Immature natural killer cell (primary cell): ENCODE measurements at regions not wholly inside any gene's neighbourhood (a gene's known extent, or its start where the extent isn't known, plus 50 kb on each side); places are given as distances from the start of the nearest gene placed in this dataset.
A peak's percentile ranks its signal among the peaks of the same experiment; 100 is the strongest.
"Not testable (repeated sequence)": the region's sequence is repeated elsewhere in the genome, so short reads cannot be mapped to it uniquely, and the experiment has no call there.

Source experiments
- DNase-seq, 3 donors: peaks; one replicate each; pipeline ENCODE4 v3.0.0; 2022; ENCODE audit warnings: mixed read lengths in 1 of 3
- H3K27ac Mint-ChIP-seq, 6 donors: one replicate each; pipeline ENCODE4 v1.8.0; 2020; ENCODE audit warnings: mixed read lengths in 6 of 6, mild to moderate bottlenecking in 5 of 6, inconsistent platforms in 4 of 6, moderate library complexity in 3 of 6
- H3K27me3 Mint-ChIP-seq, 3 donors: one replicate each; pipeline ENCODE4 v1.8.0; 2020 to 2021; ENCODE audit warnings: low read depth in 3 of 3, mild to moderate bottlenecking in 3 of 3, mixed read lengths in 3 of 3, moderate library complexity in 3 of 3, inconsistent platforms in 1 of 3
- H3K36me3 Mint-ChIP-seq, 3 donors: one replicate each; pipeline ENCODE4 v1.8.0; 2020; ENCODE audit warnings: mixed read lengths in 3 of 3, inconsistent platforms in 2 of 3, mild to moderate bottlenecking in 2 of 3
- H3K4me1 Mint-ChIP-seq, 2 donors: one replicate each; pipeline ENCODE4 v1.8.0; 2020; ENCODE audit warnings: inconsistent platforms in 2 of 2, mild to moderate bottlenecking in 2 of 2, mixed read lengths in 2 of 2, moderate library complexity in 1 of 2
- H3K4me3 Mint-ChIP-seq, 5 donors: one replicate each; pipeline ENCODE4 v1.8.0; 2020; ENCODE audit warnings: mild to moderate bottlenecking in 5 of 5, mixed read lengths in 5 of 5, inconsistent platforms in 3 of 5, moderate library complexity in 3 of 5
- H3K9me3 Mint-ChIP-seq, 6 donors: one replicate each; pipeline ENCODE4 v1.8.0; 2020; ENCODE audit warnings: mild to moderate bottlenecking in 6 of 6, mixed read lengths in 6 of 6, inconsistent platforms in 4 of 6, moderate library complexity in 3 of 6

DNA sequence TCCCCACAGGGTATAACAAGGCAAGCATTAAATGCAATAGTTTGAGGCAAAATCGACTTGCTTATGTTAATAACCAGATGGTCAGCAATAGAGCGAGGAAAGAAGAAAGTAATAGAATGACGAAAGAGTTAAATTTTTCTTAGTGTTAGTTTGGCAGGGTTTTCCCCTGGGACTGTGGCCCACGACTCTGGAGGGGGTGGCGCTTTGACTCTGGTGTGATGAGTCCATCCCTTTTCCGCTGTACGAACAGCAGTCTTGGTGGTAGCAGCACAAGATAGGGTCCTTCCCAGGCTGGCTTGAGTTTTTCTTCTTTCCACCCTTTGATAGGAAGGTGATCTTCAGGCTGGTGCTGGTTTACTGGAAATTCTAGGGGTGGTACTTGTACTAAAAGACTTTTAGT, 69.2 kb upstream of the GMDS start:
- H3K36me3 Mint-ChIP-seq = peaks cover 7 to 26% (median 25%) of the 10 kb centered on the region in 3 donors

DNA sequence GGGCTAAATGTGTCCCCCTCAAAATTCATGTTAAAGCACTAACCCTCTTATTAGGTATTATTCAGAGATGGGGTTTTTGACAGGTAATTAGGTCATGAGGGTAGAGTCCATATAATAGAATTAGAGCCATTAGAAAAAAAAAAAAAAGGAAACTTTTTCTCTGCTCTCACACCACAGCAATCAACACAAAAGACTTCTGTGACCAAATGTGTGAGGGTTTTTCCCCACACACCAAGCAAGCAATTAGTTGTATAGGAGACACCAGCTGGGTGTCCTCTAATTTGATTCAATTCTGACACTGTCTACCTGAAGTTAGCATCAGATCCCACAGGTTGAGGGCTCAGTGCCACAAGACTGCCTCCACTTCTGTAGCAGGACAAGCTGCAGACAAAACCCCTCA, 64.6 kb upstream of the GMDS start:
- no peak for DNase-seq
- Mint-ChIP-seq H3K9me3 (peaks cover 0 to 7% (median 2%) of the 10 kb centered on the region in 6 donors), H3K4me1 (no peaks in the 10 kb centered on the region), H3K27me3 (no peaks in the 10 kb centered on the region), H3K36me3 (peaks cover 0 to 6% (median 2%) of the 10 kb centered on the region in 3 donors), H3K4me3 (no peak overlapping the region), H3K27ac (no peak overlapping the region)

More for the DNA sequence above, 69.2 kb upstream of the GMDS start:
- Mint-ChIP-seq H3K4me1 (no peaks in the 10 kb centered on the region), H3K9me3 (peaks cover 0 to 12% (median 5%) of the 10 kb centered on the region in 6 donors), H3K27ac (peak overlapping the region in 1 of 6 donors; percentile 36), H3K27me3 (peaks cover 1 to 3% (median 2%) of the 10 kb centered on the region in 3 donors), H3K4me3 (no peak overlapping the region)
- no peak for DNase-seq

DNA sequence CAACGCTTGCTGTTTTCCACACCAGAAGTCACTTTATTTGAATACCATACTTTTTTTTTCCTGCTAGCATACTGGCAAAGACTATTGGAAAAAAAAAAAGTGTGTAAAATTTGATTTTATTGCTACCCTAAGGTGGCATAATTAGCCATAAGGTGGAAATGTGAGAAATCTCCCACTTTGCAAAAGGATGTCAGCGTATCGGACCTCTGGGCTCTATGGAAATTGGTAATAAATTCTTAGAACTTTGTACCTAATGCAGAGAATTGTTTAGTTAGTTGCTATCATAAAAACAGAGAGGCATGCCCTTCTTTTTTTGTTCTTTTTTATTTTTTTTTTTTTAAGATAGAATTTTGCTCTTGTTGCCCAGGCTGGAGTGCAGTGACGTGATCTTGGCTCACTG, 63.7 kb upstream of the GMDS start:
- peaks cover 0 to 8% (median 6%) of the 10 kb centered on the region in 3 donors for H3K36me3 Mint-ChIP-seq
- no peak overlapping the region for H3K4me3 Mint-ChIP-seq
- H3K27me3 Mint-ChIP-seq = no peaks in the 10 kb centered on the region
- no peaks in the 10 kb centered on the region for H3K4me1 Mint-ChIP-seq
- no peak overlapping the region for H3K27ac Mint-ChIP-seq
- H3K9me3 Mint-ChIP-seq = peaks cover 0 to 10% (median 8%) of the 10 kb centered on the region in 6 donors
- no peak for DNase-seq

DNA sequence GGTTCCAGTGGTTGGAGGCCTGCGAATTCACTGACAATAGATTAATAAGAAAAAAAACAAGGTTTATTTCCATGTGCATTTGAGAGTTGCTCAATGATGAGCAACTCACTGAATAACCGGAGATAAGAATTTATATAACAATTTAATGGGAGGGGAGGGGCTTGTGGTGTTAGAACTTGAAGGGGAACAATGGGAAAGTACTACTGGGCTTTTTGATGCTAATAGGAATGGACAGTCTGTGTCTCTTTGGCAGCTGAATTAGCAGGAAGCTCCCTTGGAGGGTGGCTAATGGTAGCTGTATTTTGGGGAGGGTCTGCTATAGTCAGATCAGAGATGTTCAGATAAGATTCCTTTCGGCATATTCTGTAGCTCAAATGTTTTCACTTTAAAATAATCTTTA, 62.4 kb upstream of the GMDS start:
- Mint-ChIP-seq H3K27ac (no peak overlapping the region), H3K9me3 (peaks cover 0 to 17% (median 8%) of the 10 kb centered on the region in 6 donors), H3K4me3 (no peak overlapping the region), H3K27me3 (no peaks in the 10 kb centered on the region), H3K36me3 (peaks cover 0 to 6% (median 3%) of the 10 kb centered on the region in 3 donors), H3K4me1 (no peaks in the 10 kb centered on the region)
- no peak for DNase-seq

DNA sequence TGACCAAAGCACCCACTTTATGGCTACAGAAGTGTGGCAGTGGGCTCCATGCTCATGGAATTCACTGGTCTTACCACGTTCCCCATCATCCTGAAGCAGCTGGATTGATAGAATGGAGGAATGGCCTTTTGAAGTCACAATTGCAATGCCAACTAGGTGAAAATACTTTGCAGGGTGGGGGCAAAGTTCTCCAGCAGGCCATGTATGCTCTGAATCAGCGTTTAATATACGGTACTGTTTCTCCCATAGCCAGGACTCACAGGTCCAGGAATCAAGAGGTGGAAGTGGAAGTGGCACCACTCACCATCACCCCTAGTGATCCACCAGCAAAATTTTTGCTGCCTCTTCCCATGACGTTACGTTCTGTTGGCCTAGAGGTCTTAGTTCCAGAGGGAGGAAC, 60.5 kb upstream of the GMDS start:
- H3K9me3 Mint-ChIP-seq = peaks cover 10 to 35% (median 20%) of the 10 kb centered on the region in 6 donors
- no peaks in the 10 kb centered on the region for H3K27me3 Mint-ChIP-seq
- H3K36me3 Mint-ChIP-seq = peaks cover 1 to 9% (median 5%) of the 10 kb centered on the region in 3 donors
- H3K4me1 Mint-ChIP-seq = no peaks in the 10 kb centered on the region
- H3K27ac Mint-ChIP-seq = no peak overlapping the region
- no peak for DNase-seq
- H3K4me3 Mint-ChIP-seq = no peak overlapping the region

DNA sequence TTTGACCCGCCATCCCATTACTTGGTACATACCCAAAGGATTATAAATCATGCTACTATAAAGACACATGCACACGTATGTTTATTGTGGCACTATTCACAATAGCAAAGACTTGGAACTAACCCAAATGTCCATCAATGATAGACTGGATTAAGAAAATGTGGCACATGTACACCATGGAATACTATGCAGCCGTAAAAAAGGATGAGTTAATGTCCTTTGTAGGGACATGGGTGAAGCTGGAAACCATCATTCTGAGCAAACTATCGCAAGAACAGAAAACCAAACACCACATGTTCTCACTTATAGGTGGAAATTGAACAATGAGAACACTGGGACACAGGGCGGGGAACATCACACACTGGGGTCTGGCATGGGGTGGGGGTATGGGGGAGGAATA, 57.1 kb upstream of the GMDS start:
- not testable (repeated sequence) for H3K27ac Mint-ChIP-seq, DNase-seq, H3K27me3 Mint-ChIP-seq, H3K4me3 Mint-ChIP-seq, H3K4me1 Mint-ChIP-seq
- Mint-ChIP-seq H3K36me3 (peaks cover 19 to 27% (median 20%) of the 10 kb centered on the region in 3 donors), H3K9me3 (peaks cover 30 to 68% (median 50%) of the 10 kb centered on the region in 6 donors)

DNA sequence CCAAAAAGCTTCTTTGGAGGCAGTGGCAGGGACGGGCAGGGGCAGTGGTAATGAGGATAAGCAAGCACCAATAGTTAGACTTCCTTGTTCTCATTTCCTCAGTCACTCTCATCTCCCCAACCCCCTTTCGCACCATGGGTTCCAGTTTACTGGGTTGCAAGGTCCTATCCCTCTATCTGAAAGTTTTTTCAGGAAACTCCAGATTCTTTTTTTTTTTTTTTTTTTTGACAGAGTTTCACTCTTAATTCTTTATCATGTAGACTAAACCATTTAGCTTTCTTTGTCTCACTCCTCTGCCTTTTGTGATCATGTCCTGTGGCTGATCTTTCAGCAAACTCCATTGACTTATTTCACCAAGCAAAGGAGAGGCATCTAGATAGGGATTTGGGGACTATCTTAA, 51.4 kb upstream of the GMDS start:
- Mint-ChIP-seq H3K27me3 (no peaks in the 10 kb centered on the region), H3K4me1 (no peaks in the 10 kb centered on the region), H3K9me3 (peaks cover 45 to 93% (median 78%) of the 10 kb centered on the region in 6 donors), H3K36me3 (peaks cover 28 to 32% (median 28%) of the 10 kb centered on the region in 3 donors), H3K4me3 (no peak overlapping the region), H3K27ac (no peak overlapping the region)
- DNase-seq = no peak
